ENCODE measurements at regions not wholly inside any gene's neighbourhood (a gene's known extent, or its start where the extent isn't known, plus 50 kb on each side); places are given as distances from the start of the nearest gene placed in this dataset.

DNA sequence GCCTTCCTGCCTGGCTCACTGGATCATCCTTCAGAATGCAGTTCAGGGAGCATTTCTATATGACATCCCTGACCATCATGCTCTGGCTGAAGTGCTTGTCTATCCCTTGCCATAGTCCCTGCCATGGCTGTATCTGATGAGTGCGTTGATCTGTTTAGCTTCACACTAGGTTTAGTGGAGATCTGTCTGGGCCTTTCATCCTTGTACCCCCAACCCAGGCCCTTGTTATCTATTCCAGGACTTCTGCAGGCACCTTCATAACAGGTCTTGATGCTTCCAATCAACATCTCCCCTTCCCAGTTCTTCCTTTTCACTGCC lies 102.4 kb downstream of the QRSL1 start:
- no peaks in the 10 kb centered on the region for H3F3A ChIP-seq (ENCODE audit: low read depth)
- no peaks in the 10 kb centered on the region for H3K9me3 ChIP-seq (ENCODE audit: low read depth)
- no peak for TF ChIP-seq EZH2 (IDR thresholded peaks at IDR 0.05)
- TF ChIP-seq, protein P1, sequence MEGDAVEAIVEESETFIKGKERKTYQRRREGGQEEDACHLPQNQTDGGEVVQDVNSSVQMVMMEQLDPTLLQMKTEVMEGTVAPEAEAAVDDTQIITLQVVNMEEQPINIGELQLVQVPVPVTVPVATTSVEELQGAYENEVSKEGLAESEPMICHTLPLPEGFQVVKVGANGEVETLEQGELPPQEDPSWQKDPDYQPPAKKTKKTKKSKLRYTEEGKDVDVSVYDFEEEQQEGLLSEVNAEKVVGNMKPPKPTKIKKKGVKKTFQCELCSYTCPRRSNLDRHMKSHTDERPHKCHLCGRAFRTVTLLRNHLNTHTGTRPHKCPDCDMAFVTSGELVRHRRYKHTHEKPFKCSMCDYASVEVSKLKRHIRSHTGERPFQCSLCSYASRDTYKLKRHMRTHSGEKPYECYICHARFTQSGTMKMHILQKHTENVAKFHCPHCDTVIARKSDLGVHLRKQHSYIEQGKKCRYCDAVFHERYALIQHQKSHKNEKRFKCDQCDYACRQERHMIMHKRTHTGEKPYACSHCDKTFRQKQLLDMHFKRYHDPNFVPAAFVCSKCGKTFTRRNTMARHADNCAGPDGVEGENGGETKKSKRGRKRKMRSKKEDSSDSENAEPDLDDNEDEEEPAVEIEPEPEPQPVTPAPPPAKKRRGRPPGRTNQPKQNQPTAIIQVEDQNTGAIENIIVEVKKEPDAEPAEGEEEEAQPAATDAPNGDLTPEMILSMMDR (IDR thresholded peaks at IDR 0.05), result no peak
- TF ChIP-seq EZH2phosphoT487 (IDR thresholded peaks at IDR 0.05), result no peak
- H3K4me2 ChIP-seq, result no peak overlapping the region
- no peak overlapping the region for H3K4me3 Mint-ChIP-seq
- no peaks in the 10 kb centered on the region for H3K79me2 ChIP-seq (ENCODE audit: low read depth)
- no peak for DNase-seq (ENCODE audit: low spot score)
- H3K27ac ChIP-seq, result no peak overlapping the region
- H3K9ac ChIP-seq, result no peak overlapping the region
- H3K27me3 Mint-ChIP-seq (ENCODE audit: insufficient read depth, low read depth), result peaks cover 3% of the 10 kb centered on the region
- H2AFZ ChIP-seq (replicated peaks), result no peak overlapping the region
- no peaks in the 10 kb centered on the region for H3K27me3 ChIP-seq
- no peak overlapping the region for H3K27ac Mint-ChIP-seq
- no peaks in the 10 kb centered on the region for H3K36me3 ChIP-seq
- H3K36me3 Mint-ChIP-seq, result no peaks in the 10 kb centered on the region
- peaks cover 4% of the 10 kb centered on the region for H3K9me3 Mint-ChIP-seq
- no peaks in the 10 kb centered on the region for H3K4me1 Mint-ChIP-seq
- no peaks in the 10 kb centered on the region for H3K4me1 ChIP-seq
- H4K20me1 ChIP-seq (ENCODE audit: low read depth), result no peaks in the 10 kb centered on the region
- H3K4me3 ChIP-seq, result no peak overlapping the region

DNA sequence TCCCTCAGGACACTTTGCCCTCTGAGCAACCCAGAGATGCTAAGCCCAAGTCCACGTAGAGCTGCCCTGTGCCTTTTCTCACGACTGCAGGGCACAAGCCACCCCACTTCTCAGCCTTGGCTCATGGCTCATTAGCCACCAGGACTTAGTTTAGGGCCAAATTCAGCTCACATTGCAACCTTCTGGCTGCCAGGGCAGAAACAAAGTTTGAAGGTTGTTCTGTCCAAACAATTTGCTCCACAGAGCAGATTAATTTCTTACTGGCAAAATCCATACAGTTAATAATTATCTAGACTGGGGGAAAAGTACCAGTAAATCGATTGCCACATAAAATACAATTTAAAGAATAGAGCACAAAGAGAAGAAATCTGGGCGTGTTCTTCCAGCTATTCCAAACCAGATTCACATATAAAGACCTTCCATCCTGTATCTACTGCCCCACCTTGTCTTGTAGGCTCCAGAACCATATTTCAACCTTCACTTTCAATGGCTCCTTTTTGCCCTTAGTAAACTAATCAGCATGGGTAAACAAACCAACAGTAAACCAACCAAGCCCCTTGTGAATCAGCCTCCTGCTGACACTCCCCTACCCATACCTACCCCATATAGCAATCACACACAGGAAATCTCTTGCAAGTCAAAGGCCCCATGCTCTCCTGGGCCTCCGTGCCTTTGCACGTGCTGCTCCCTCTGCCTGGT lies 101.9 kb downstream of the QRSL1 start:
- Histone ChIP-seq H3K4me3 (no peak overlapping the region), H3K27ac (no peak overlapping the region), H3K9me3 (ENCODE audit: low read depth) (no peaks in the 10 kb centered on the region), H3K36me3 (no peaks in the 10 kb centered on the region), H3K9ac (no peak overlapping the region), H3K79me2 (ENCODE audit: low read depth) (no peaks in the 10 kb centered on the region), H3K27me3 (no peaks in the 10 kb centered on the region), H3K4me1 (no peaks in the 10 kb centered on the region), H4K20me1 (ENCODE audit: low read depth) (no peaks in the 10 kb centered on the region), H3K4me2 (no peak overlapping the region), H2AFZ (replicated peaks) (no peak overlapping the region), H3F3A (ENCODE audit: low read depth) (no peaks in the 10 kb centered on the region)
- peaks cover 3% of the 10 kb centered on the region for H3K27me3 Mint-ChIP-seq (ENCODE audit: insufficient read depth, low read depth)
- peaks cover 5% of the 10 kb centered on the region for H3K9me3 Mint-ChIP-seq
- no peak overlapping the region for H3K27ac Mint-ChIP-seq
- no peak for DNase-seq (ENCODE audit: low spot score)
- no peaks in the 10 kb centered on the region for H3K4me1 Mint-ChIP-seq
- no peak overlapping the region for H3K4me3 Mint-ChIP-seq
- no peak for TF ChIP-seq EZH2 (IDR thresholded peaks at IDR 0.05)
- TF ChIP-seq, protein P1 (IDR thresholded peaks at IDR 0.05), result no peak
- no peak for TF ChIP-seq EZH2phosphoT487 (IDR thresholded peaks at IDR 0.05)
- no peaks in the 10 kb centered on the region for H3K36me3 Mint-ChIP-seq

DNA sequence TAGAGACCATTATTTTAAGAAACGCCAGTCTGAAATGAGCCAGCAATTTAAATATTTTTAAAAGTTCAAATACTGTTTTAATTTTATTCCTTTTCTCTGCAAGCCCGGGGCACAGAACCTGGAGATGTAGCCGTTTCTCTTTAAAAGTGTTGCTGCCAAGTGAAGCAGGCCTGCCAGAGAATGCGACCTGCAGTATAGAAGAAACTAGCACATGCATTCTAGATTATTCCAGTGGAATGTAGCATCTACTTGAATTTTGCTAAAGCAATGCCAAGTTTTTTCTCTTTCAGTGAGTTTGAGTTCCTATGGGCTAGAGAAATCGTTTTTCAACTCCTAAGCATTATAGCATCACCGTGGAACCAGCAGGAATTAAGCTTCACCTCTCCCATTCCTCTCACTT lies 101.3 kb downstream of the QRSL1 start:
- Mint-ChIP-seq H3K4me3 (no peak overlapping the region), H3K4me1 (no peaks in the 10 kb centered on the region), H3K27me3 (ENCODE audit: insufficient read depth, low read depth) (peaks cover 5% of the 10 kb centered on the region), H3K36me3 (no peaks in the 10 kb centered on the region), H3K27ac (no peak overlapping the region), H3K9me3 (peaks cover 3% of the 10 kb centered on the region)
- Histone ChIP-seq H3K9ac (no peak overlapping the region), H3K4me3 (no peak overlapping the region), H4K20me1 (ENCODE audit: low read depth) (no peaks in the 10 kb centered on the region), H3K27me3 (no peaks in the 10 kb centered on the region), H3K36me3 (no peaks in the 10 kb centered on the region), H3K27ac (no peak overlapping the region), H3K9me3 (ENCODE audit: low read depth) (no peaks in the 10 kb centered on the region), H2AFZ (replicated peaks) (no peak overlapping the region), H3K79me2 (ENCODE audit: low read depth) (no peaks in the 10 kb centered on the region), H3K4me2 (no peak overlapping the region), H3K4me1 (no peaks in the 10 kb centered on the region), H3F3A (ENCODE audit: low read depth) (no peaks in the 10 kb centered on the region)
- DNase-seq (ENCODE audit: low spot score), result no peak
- no peak for TF ChIP-seq EZH2phosphoT487 (IDR thresholded peaks at IDR 0.05)
- no peak for TF ChIP-seq EZH2 (IDR thresholded peaks at IDR 0.05)
- TF ChIP-seq, protein P1 (IDR thresholded peaks at IDR 0.05), result no peak

All from neural progenitor cell (in vitro differentiated cells).